ENCODE measurements at regions not wholly inside any gene's neighbourhood (a gene's known extent, or its start where the extent isn't known, plus 50 kb on each side); places are given as distances from the start of the nearest gene placed in this dataset.
"Not testable (repeated sequence)": the region's sequence is repeated elsewhere in the genome, so short reads cannot be mapped to it uniquely, and the experiment has no call there.

DNA sequence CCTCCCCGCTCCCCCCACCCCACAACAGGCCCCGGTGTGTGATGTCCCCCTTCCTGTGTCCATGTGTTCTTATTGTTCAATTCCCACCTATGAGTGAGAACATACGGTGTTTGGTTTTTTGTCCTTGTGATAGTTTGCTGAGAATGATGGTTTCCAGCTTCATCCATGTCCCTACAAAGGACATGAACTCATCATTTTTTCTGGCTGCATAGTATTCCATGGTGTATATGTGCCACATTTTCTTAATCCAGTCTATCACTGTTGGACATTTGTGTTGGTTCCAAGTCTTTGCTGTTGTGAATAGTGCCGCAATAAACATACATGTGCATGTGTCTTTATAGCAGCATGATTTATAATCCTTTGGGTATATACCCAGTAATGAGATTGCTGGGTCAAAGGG lies 104.3 kb downstream of the MTPN start:
- intact Hi-C loops (cut with DNase I); DNase-seq (ENCODE audit: low spot score): not testable (repeated sequence)

DNA sequence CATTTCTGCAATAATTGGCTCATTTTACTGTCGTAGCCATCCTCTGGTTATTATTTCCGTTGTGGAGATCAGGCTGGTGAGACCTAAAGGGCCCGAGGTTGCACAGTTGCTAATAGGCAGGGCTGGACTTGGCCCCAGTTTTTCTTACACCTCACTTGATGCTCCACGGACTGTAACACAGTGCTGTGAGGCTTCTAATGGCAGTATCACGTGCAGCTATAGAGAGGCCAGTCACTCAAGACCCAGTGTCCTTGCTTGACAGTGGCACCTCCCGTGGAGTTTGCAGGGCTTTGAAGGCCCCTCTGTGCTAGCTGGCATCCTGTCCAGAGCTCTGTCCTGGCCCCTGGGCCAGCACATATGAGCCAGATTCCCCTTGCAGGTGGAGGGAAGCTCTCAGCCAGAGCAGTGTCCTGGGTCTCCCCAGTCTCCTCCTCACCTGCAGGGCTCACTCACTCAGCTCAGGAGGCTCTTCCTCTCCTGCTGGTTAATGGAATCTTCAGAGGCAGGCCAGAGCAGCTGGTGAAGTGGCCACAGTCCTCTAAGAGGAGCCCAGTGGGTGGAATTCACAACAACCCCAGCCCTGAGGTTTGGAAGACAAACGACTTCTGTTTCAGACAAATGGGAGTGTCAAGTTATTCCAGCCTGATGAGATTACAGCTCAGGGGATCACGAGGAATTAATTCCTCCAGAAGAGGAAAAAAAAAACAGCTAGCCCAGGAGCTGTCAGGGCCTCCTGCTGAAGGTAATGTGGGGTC lies 114.2 kb upstream of the FAM180A start:
- intact Hi-C loops (cut with DNase I), result no loop called here
- DNase-seq (ENCODE audit: low spot score), result no peak

DNA sequence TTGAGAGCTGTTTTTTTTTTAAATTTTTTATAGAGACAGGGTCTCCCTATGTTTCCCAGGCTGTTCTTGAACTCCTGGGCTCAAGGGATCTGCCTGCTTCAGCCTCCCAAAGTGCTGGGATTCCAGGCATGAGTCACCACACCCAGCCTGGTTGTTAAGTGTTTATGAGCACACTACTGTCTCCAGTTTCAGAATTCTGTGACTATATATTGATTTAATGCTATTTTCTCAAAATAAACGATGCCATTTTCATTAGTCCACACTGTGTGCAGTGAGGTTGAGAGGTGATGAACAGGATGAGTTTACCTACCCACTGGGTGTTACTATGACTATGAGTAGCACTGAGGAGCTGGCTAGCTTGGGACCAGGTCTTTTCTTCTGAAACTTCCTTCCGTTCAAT lies 110.9 kb upstream of the FAM180A start:
- no peak for DNase-seq (ENCODE audit: low spot score)
- intact Hi-C loops (cut with DNase I), result no loop called here

DNA sequence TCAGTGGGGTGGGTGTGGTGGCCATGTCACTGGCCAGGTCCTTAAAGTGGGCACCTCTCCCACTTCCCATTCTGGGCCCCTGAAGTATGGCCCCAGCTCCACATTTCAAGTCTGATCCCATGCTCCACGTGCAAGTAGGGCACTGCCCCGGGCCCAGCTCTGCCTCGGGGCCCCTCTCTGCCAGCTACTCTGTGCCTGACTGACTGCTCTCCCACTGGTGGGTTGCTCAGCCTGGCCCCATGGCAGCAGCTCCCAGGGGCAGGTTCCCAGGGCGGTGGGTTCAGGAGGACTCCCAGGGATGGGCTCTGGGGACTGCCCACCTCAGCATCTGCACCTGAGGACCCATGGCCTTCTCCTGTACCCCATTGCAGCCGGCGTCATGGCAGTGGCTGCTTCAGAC lies 110.2 kb upstream of the FAM180A start:
- intact Hi-C loops (cut with DNase I), result no loop called here
- no peak for DNase-seq (ENCODE audit: low spot score)

DNA sequence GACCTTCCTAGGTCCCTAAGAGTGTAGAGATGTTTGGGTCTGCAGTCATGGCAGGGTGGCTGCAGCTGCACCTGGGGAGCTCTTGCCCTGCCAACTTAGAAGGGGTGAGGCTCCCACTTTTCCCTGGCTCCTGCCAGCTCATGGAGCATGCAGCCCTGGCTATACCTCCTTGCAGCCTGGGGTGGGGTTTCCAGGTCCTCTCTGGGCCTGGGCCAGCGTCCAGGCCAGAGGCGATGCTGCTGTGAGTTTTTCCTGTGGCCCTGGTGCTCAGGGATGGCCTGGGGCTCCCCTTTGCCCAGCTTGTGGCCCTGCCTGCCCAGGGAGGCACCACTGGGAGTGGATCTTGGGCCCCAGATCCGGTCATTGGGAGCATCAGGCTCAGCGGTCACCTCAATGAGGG lies 109.8 kb upstream of the FAM180A start:
- no peak for DNase-seq (ENCODE audit: low spot score)
- intact Hi-C loops (cut with DNase I), result no loop called here

DNA sequence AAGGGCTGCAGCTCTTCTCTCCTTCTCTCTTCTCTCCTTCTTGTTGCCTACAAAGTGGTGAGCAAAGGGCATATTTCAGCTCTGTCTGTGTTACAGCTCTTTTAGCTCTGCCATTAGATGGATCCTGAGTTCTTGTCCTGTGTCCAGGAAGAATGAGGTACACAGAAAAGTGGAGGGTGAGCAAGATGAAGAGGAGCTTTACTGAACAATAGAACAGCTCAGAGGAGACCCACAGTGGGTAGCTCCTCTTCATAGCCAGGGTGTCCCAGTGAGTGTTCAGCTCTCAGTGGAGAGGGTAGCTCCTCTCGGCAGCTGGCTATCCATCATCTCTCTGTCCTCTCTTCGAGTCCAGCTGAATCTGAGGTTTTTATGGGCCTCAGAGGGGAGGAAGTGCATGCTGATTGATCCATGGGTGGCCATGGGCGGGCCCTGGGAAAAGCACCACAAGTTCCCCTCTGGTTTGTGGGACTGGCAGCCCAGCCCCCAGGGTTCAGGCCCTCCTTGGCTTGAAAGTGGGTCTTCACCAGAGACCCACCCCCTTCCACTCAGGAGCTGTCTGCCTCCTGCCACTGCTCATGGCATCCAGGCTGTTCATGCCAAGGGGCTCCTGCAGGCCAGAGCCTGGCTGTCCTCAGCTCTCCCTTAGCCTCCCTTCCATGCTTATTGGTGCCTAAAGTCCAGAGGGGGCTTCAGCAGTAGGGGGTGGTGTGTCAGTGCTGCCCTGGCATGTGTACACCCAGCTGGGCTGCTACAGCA lies 109.1 kb upstream of the FAM180A start:
- intact Hi-C loops (cut with DNase I), result no loop called here

DNA sequence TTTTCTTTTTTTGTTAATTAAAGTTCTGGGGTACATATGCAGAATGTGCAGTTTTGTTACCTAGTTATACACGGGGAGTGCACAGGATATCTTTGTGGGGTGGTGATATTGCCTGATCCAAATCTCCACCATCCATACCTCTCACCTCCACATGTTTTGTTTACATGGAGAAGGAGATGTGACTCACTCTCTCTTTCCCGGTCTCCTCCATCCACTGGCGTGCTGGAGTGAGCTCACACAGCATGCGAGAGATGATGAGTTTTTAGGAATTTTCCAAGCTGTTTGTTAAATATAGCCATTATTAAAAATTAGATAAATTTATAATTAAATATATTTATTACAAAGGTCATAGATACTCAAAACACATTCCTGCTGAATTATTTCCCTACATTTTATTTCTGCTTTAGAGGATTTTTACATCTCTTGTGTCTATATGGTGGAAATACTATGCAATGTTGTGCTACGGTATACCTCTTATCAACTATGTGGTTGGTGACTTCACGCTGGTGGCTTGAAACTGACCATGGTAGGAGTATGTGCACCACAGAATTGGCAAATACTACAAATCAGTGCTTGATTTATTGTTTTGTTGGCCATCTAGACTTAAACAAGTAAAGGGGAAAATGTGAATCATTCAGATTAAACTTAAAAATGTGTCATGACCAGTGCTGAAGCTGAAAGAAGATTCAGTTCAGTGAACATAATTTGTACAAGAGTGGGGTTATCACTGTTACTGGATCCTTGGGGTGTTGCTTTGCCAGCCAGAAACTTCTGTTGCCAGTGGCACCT lies 107.9 kb upstream of the FAM180A start:
- no peak for DNase-seq (ENCODE audit: low spot score)

More for the DNA sequence above, 109.1 kb upstream of the FAM180A start:
- DNase-seq (ENCODE audit: low spot score), result no peak

DNA sequence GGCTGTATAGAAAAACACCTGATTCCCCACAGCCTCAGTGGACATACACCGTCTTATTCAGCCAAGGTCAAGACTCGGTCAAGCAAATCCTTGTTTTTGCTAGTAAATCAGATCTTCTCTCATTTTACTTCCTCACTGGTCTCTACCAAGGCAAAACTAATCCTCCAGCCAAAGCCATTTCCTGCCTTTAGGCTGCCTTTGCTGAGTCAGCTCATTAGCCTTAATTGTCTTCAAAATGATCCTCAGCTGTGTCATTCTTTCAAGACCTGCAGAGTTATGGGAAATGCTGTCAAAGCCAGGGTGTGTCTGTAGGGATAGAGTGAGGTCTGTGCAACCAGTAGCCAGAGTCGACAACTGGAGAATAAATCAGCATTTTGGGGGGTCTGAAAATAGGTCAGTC lies 107.2 kb upstream of the FAM180A start:
- intact Hi-C loops (cut with DNase I), result no loop called here
- DNase-seq (ENCODE audit: low spot score), result no peak

More for the DNA sequence above, 107.9 kb upstream of the FAM180A start:
- intact Hi-C loops (cut with DNase I), result no loop called here

DNA sequence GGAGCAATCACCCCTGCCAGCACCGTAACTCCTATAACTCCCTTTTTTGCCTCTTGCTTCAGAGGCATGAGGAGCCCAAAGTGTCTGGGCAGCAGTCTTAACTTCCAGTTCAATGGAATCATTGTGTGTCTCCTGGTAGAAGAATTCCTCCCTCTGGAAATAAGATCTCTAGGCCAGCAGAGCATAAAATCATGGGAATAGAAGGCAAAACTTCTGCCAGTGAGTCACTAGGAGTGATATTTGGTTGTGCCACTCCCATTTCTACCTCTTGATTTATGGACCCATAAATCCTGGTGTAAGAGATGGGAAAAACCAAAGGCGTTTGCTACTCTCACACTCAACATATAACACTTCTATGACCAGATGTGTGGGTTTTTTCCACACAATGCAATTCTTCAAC lies 104.9 kb upstream of the FAM180A start:
- intact Hi-C loops (cut with DNase I), result no loop called here
- DNase-seq (ENCODE audit: low spot score), result no peak

DNA sequence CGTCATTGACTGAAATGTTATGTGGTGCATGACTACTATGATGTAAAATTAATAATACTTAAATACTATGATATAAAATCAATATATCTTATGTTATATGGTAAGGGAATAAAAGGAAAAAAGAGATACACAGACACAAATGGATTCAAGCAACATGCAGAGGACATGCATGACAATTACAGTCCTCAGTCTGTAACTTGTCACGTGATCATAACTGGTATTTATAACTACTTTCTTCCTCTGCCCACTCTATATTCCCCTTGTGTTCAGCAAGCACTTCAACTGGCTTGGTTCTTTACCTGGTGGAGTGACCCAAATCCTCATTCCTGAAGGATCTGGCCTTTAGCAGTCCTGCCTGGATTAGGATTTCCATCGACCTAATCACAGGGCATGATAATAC lies 104.4 kb upstream of the FAM180A start:
- intact Hi-C loops (cut with DNase I), result no loop called here
- DNase-seq (ENCODE audit: low spot score), result no peak

DNA sequence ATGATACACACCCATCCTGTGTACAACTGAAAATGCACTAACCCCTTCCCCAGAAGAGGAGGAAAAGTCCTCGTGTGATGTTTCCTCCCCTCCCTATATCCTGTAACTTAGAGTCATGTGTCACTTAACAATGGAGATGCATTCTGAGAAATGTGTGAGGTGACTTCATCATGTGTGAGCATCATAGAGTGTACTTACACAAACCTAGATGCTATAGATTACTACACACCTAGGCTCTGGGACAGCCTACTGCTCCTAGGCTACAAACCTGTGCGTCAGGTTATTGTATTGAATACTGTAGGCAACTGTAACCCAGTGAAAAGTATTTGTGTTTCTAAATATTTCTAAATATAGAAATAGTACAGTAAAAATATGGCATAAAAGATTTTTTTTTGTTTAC lies 98.6 kb upstream of the FAM180A start:
- intact Hi-C loops (cut with DNase I), result no loop called here
- DNase-seq (ENCODE audit: low spot score), result no peak

DNA sequence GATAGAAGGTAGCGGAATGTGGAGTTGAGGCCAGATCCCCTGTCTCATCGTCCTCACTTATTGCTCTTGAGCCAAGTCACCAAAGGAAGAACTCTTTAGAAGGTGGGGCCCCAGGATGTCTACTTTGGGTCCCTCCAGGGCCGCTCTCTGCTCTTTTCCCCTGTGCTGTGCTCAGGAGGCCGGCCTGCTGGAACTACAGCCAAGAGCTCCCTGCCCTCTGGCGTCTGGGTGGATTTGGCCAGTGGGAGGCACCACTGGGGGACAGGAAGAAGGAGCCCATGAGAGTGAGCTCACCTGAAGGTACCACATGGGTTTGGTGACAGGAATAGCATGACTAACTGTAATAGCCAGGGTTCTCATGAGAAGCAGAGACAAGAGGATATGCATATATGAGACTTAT lies 97.7 kb upstream of the FAM180A start:
- DNase-seq (ENCODE audit: low spot score), result no peak
- intact Hi-C loops (cut with DNase I), result no loop called here

DNA sequence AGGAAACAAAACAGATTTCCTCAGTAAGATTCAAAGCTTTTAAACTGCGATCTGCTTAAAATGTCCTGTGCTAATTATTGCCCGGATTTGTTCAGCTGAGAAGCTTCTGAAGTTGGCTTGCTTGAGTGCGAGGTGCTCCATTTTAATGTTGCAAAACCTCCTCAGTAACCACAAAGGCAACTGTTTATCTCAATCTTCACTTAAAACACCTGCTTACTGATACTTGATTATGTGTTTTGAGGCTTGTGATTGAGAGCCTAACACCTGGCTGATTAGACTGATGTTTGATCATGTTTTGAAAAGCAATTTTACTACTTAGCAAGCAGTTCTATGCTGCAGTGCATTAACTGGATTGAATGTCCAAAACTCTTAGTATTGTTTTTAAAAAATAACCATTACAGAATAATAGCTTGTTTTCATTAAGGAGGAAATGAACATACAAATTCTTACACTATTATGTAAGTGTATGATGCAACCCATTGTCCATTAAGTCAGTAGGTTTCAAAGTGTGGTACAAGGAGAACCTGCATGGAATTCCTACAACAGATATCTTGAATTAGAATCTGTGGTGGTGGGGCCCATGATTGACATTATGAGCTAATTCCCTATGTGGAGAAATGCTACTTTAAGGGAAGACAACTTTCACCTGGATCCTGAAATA lies 96.9 kb upstream of the FAM180A start:
- intact Hi-C loops (cut with DNase I), result no loop called here
- no peak for DNase-seq (ENCODE audit: low spot score)

DNA sequence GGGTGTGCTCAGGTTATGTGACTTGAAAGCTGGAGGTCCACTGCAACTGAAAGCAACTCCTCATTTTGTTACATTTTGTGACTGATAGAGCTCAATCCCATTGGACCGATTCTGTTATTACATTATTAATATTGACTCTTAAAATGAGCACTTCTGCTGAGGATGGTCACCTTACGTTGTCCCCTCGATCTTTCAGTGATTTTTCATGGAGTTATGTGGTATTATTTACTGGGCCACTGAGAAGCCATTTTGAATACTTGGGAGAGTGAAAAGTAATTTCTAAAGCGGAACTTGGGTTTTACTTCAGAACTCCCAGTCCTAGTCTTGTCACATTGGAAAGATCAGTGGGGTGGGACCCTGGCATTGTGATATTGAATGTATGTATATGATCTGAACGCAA lies 96.3 kb upstream of the FAM180A start:
- intact Hi-C loops (cut with DNase I), result no loop called here
- no peak for DNase-seq (ENCODE audit: low spot score)

DNA sequence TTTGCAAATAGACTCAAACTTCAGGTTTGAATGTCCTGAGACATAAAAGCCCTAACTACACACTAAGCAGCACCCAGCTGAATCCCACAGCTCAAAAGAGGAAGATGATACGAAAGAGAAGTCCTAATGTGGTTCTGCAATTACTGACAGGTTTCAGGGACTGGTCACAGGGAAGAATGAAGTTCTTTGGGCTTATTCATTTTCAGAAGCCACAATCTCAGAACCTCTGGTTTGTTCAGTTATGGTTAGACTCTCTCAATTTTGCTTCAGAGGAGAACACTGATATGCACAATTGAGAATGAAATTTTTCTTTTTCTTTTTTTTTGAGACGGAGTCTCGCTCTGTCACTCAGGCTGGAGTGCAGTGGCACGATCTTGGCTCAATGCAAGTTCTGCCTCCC lies 94.6 kb upstream of the FAM180A start:
- no peak for DNase-seq (ENCODE audit: low spot score)
- intact Hi-C loops (cut with DNase I), result no loop called here

DNA sequence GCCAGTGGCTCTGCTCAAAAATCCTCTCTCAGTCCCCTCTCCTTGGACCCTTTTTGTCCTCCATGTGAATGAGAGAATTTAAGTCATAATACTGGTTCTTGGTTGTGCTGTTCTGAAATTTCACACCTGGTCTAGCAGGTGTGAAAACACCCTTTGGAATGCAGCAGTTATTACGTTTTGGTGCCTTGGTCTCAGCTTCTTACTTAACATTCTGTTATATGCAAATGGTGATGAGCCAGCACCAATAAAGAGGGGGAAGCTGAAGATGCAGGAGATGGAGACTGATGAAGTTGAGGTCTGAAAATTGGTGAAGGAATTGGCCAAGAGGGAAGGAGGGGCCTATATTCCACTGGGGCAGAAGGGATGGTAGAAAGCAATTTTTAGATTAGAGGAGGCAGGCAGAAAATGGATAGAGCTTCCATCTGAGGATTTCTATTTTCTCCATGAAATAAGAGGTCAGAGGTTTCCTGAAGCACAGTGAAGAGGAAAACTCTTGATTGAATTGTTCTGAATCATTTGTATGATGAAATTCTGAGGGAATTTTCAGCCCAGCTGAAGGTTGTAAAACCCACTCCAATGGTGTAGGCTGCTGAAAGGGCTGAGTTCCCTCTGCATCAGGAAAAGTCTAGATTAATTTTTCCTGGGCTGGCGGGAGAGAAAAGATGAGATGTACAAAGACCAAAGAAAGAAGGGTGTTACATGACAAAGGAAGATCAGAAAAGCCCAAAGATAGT lies 94.0 kb upstream of the FAM180A start:
- no peak for DNase-seq (ENCODE audit: low spot score)
- intact Hi-C loops (cut with DNase I), result no loop called here

DNA sequence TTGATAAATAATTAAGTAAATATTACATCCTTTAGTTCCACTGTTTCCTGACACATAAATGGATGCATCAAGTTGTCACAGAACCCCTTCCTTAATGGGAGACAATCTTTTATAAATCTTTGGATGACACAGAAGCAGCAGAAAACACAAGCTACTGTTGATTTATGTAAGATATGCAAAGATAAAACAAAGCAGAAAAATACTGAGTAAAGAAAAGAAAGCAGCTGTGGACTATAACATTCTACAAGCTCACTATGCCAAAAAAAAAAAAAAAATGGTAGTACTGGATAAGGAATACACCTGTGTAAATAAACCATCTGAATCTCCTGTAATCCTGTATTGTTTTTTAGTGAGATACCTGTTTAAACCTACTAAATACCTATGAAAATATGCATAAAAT lies 92.0 kb upstream of the FAM180A start:
- no peak for DNase-seq (ENCODE audit: low spot score)
- intact Hi-C loops (cut with DNase I), result no loop called here

DNA sequence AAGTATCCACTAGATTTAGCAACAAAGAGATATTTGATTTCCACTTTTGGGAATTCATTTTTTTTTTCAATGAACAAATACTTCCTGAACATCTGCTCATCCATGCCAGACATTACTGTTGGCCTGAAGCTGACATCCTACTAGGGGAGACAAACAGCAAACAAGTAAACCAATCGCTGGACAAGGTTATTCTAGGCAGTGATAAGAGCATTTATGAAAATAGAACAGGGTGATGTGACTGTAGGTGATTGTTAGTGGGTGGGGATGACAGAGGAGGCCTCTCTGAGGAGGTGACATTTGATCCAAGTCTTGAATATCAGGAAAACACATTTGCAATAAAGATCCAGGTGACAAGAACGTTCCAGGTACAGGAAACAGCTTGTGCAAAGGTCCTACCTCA lies 89.1 kb upstream of the FAM180A start:
- intact Hi-C loops (cut with DNase I), result no loop called here
- DNase-seq (ENCODE audit: low spot score), result no peak

DNA sequence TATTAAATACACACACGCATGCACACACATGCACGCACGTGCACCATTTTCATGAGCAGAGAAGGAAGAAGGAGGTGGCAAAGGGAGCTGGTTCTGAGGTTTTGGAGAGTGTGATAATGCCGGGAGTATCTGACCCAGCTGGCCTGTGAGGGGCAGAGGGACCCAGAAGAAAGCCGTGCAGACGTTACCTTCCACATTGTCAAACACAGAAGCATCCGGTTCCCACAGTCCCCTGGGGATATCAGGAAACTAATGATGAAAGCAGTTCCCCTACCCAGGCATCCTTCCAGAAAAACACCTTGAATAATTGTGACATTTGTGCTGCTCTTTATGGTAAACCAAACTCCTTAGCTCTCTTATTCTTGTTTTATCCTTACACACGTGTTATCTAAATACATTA lies 85.7 kb upstream of the FAM180A start:
- intact Hi-C loops (cut with DNase I), result no loop called here
- DNase-seq (ENCODE audit: low spot score), result no peak

All from cardiac septum (tissue), 1 donor.